Stimulated activated CD4-positive, alpha-beta T cell treated with anti-CD3 and anti-CD28 coated beads, Interleukin-12 subunit alpha, Interleukin-12 subunit beta, amount 100 ng/mL, for 24 hours (primary cell): ENCODE measurements at regions not wholly inside any gene's neighbourhood (a gene's known extent, or its start where the extent isn't known, plus 50 kb on each side); places are given as distances from the start of the nearest gene placed in this dataset.
"Not testable (repeated sequence)": the region's sequence is repeated elsewhere in the genome, so short reads cannot be mapped to it uniquely, and the experiment has no call there.

Experiments
- DNase-seq, 2 experiments: peaks; one replicate each; pipeline ENCODE4 v3.0.0-alpha.2; 2020; ENCODE audit warnings: low read depth in 2 of 2

DNA sequence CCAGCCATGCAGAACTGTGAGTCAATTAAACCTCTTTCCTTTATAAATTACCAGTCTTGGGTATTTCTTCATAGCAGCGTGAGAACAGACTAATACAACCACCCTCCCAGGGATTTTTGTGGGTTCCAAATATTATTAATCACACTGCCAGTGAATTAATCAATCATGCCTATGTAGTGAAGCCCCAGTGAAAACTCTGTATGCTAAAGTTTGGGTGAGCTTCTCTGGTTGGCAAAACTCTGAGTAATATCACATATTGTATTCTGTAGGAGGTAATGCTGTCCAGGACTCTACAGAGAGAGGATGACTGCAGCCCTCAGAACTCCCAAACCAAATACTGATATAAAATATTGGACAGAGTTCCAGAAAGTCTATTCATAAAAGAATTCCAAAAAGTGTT lies 216.9 kb downstream of the RPAP3 start:
- DNase-seq: no peak

DNA sequence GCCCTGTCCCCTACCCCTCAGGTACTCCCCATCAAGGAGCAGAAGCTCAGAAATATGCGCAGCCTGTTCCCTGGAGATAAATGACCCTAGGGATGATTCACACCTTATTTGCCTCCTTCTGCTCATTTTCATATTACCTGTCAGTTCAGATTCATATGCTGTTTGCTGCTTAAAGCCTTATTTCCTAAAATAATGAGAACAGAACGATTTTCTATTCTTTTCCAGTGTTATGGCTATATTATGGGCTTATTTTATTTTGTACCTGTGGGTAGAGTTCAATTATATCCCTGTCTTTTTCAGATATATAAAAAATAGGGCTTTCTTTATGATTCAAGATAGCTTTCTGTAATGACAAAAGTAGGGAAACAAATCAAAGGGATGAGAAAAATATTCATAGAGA lies 224.8 kb downstream of the RPAP3 start:
- no peak for DNase-seq

DNA sequence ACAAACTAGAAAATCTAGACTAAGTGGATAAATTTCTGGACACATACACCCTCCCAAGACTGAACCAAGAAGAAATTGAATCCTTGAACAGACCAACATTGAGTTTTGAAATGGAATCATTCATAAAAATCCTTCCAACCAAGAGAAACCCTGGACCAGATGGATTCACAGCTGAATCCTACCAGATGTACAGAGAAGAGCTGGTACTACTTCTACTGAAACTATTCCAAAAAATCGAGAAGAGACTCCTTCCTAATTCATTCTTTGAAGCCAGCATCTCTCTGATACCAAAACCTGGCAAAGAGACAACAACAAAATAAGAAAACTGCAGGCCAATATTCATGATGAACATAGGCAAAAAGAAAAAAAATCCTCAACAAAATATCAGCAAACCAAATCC lies 227.4 kb downstream of the RPAP3 start:
- no peak for DNase-seq

DNA sequence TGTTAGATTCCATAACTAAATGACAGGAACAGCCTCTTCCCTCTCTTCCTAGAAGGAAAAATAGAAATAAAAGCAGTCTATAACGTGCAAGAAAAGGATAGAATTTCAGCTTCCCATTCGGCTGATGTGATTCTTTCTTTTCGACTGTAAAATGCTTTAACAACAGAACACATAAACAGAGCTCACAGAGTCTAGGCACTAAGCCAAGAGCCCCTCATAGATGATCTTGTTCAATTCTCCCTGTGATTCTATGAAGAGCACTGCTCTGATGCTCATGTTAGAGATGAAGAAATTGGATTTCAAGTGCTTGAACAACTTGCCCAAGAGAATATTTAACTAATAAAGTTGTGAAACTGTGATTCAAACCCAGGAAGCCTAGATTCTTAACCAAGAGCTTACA lies 232.7 kb downstream of the RPAP3 start:
- no peak for DNase-seq

DNA sequence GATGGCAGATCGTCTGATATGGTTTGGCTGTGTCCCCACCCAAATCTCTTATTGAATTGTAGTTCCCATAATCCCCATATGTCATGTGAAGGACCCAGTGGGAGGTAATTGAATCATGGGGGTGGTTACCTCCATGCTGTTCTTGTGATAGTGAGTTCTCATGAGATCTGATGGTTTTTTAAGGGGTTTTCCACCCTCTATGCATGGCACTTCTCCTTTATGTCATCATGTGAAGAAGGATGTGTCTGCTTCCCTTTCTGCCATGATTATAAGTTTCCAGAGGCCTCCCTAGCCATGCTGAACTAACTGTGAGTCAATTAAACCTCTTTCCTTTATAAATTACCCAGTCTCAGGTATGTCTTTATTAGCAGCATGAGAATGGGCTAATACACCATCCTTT lies 235.5 kb downstream of the RPAP3 start:
- not testable (repeated sequence) for DNase-seq

DNA sequence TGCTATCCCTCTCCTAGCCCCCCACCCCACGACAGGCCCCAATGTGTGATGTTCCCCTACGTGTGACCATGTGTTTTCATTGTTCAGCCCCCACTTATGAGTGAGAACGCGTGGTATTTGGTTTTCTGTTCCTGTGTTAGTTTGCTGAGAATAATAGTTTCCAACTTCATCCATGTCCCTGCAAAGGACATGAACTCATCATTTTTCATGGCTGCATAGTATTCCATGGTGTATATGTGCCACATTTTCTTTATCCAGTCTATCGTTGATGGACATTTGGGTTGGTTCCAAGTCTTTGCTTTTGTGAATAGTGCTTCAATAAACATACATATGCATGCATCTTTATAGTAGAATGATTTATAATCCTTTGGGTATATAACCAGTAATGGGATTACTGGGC lies 241.9 kb downstream of the RPAP3 start:
- not testable (repeated sequence) for DNase-seq

DNA sequence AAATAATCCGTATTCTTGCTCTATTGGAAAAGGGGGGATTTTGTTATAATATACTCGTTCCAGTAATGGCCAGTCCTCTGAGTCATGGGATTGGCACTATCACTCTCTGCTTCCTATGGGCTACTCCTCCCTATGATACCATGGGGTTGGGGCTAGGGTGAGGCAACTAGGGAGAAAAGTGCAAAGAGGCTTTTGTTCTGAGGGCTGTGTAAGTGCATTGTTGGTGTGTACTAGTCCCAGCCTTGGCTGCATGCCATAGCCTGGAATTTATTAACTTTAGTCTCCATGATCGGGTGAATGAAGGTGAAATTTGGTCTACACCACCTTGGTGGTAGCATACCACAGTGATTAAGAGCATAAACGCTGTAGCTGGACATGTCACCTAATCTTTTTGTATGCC lies 247.6 kb downstream of the RPAP3 start:
- no peak for DNase-seq

DNA sequence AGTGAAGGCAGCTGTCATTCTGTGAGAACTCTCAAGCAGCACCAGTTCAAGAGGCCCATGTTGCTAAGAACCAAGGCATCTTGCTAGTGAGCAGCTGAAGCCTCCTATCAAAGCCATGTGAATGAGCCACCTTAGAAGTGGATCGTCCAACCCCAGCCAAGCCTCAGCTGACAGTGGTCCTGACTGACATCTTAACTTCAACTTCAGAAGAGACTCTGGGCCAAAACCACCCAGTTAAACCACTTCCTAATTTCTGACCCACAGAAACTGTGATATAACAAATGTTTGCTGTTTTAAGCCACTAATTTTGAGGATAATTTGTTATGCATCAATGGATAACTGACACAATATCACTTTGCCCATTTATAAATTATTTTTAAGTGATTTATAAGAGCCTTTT lies 256.0 kb downstream of the RPAP3 start:
- no peak for DNase-seq

DNA sequence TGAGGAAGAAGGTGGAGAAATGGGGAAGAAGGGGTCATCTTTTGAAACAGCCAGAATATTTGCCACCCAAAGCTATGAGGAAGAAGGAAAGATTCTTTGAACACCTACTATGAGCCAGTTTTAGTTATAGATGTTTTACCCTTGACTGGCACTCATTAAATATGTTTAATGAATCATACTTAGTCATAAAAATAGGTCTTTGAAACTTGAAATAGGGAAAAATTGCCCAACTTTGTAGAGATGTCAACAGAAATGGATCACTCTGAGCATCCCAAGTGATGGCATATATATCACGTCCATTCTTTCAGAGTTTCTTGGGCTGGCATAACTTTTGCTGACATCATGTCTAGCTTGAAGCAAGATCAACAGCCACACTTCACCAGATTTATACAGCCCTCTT lies 263.5 kb downstream of the RPAP3 start:
- no peak for DNase-seq

DNA sequence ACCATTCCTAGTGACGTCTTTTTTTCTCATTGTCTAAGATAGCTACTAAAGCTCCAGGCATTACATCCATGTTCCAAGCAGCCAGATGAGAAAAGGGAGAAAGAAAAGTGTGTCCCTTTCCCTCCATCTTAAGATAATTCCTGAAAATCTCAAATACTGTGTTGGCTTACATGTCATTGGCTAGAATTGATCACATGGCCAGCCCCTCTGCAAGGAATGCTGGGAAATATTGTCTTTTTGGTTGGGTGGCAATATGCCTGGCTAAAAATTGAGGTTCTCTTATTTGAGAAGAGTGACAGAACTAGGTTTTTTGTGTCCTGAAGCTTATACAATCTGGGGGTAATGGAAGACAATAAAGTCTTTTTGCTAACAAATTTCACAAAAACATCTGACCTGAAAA lies 264.3 kb downstream of the RPAP3 start:
- no peak for DNase-seq

DNA sequence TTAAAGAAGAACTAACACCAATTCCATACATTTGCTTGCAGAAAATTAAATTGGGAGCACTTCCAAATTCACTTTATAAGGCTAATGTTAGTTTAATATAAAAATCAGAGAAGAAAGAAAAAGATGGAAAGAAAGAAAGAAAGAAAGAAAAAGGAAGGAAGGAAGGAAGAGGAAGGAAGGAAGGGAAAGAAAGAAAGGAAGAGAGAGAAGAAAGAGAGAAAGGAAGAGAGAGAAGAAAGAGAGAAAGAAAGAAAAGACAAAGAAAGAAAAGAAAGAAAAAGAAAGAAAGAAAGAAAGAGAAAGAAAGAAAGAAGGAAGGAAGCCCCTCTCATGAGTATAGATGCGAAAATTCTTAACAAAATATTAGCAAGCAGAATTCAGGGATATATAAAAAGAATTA lies 267.7 kb downstream of the RPAP3 start:
- no peak for DNase-seq

DNA sequence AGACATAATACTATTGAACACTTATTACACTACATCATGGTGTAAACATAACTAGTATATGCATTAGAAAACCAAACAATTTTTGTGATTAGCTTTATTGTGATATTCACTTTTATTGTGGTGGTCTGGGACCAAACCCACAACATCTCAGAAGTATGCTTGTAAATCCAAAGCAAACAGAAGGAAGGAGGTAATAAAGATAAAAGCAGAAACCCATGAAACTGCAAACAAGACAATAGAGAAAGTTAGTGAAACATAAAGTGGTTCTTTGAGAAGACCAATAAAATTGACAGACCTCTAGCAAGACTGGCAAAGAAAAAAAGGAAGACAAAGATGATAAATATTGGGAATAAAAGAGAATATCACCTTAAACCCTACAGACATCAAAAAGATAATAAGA lies 268.3 kb downstream of the RPAP3 start:
- DNase-seq: no peak

DNA sequence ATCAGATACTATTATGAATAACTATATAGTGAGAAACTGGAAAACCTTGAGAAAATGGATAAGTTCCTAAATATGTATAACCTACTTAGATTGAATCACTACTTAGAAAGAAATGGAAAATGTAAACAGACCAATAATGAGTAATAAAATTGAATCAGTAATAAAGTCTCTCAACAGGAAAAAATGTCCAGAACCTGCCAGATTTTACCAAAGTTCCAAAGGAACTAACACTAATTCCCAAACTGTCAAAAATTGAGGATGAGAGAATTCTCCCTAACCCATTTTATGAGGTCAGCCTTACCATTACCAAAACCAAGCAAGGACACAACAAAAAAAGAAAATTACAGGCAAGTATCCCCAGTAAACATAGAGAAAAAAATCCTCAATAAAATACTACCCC lies 272.0 kb downstream of the RPAP3 start:
- no peak for DNase-seq

DNA sequence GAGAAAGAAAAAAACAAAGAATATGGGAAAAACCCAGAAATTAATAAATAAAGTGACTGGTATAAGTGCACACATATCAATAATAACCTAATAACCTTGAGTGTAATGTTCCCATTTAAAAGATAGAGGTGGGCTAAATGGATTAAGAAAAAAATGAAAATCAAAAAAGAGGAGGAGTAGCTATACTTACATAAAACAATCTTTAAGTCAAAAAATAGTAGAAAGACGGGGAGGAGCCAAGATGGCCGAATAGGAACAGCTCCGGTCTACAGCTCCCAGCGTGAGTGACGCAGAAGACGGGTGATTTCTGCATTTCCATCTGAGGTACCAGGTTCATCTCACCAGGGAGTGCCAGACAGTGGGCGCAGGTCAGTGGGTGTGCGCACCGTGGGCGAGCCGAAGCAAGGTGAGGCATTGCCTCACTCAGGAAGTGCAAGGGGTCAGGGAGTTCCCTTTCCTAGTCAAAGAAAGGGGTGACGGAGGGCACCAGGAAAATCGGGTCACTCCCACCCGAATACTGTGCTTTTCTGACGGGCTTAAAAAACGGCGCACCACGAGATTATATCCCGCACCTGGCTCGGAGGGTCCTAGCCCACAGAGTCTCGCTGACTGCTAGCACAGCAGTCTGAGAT lies 279.0 kb downstream of the RPAP3 start:
- DNase-seq: not testable (repeated sequence)

DNA sequence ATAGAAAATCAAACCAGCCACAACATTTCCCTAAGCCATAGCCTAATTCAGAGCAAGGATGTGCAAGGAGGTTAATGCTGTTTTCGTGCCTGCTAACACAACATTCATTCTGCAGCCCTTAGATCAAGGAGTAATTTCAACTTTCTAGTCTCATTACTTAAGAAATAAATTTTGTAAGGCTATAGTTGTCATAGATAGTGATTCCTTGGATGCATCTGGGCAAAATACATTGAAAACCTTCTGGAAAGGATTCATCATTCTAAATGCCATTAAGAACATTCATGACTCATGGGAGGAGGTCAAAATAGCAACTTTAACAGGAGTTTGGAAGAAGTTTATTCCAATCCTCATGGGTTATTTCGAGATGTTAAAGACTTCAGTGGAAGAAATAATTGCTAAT lies 283.2 kb downstream of the RPAP3 start:
- DNase-seq: no peak

DNA sequence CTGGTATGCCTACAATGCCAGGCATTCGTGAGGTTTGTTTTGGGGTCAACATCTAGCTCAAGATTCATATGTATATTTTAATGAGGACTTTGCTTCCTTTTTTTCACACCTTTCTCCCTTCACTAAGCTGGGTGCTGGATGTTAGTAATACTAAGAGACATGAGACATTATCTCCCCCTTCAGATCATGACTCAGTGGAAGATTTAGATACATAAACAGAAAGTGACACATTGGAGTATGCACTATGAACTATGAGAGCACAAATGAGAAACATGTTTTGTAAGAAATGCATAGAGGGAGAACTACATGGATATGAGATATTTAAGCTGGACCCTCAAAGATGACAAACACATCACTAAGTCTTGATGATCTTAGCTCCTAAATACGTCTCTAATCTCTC lies 286.3 kb downstream of the RPAP3 start:
- DNase-seq: no peak

DNA sequence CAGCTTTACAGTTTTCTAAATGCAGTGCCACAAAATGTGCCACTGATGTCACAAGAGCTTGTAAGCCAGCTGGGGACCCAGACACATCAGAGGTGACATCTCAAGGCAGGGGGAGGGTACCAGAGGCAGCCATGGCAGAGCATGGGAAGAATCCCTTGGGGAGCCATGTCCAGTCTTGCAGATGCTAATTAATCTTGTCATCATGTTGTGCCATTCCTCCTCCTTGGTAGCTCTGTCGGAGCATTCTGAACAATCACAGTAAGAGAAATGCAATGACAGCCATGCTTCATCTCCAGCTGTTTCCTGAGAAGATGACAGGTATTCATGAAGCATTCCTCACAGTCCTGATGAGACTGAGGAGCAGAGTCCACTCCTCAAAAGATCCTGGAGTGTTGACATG lies 287.9 kb downstream of the RPAP3 start:
- no peak for DNase-seq

DNA sequence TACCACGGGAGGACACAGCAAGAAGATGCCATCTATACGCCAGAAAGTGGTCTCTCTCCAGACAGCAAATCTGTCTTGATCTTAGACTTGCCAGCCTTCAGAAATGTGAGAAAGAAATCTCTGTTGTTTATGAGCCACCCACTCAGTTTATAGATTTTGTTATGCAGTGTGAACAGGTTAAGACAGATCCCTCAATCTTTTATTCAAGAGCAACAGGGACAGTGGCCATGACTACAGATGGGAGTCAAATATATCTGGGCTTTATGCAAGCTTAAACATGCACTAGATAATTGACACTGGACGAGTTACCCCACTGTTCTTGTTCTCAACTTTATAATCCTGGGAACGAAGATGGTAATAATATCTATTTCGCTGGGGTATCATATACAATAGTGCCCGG lies 288.7 kb downstream of the RPAP3 start:
- no peak for DNase-seq

DNA sequence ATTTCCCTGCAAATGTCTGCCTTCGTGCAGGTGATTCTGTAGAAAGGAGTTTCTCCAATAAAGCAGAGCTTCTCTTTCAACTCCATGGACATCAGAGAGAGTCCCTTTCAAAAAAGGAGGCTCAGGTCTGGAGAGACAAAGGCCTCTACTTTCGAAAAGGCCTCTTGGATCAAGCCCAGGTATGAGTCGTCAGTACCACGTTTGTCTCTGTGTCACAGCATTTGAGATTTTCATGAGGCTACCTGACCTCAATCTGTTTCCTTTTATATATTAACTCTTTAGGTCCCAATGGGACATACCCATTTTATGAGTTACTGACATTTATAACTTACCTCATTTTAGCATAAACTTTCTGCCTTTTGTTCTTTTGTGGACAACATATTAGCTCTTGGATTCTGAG lies 290.8 kb downstream of the RPAP3 start:
- no peak for DNase-seq

DNA sequence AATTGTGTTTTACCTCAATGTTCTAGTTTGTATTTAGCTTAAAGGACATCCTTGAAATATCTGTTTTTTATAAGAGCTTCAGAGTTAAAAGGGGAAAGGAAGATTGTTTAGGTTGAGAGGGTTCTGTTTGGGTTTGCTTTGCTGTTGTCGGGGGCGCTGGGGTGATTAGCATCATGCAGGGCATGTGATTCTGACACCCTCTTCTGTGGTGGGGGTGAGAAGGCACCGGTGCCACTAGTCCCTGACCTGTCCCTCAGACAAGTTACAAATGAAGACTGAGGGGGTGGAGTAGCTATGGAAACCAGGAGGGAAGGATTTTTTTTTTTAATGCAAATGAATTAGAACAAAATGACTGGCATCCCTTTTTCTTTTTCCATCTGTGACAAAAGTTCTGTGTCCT lies 291.3 kb downstream of the RPAP3 start:
- no peak for DNase-seq

DNA sequence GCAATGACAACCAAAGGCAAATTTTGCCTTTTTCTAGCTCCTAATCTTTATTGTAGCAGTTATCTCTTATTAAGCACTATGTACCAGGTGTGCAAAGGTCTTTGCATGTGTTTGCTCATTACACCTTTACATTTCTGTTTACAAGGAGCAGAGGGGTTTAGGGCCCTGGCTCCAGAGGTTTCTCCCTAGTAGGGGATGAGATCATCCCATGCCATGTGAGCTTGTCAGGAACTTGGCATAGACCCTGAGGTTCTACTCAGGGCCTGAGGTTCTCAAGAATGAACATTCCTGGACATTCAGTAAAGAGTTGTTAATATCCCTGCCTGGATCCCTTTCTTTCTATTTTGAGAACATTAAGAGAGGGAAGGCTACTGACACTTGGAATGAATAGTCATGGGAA lies 292.0 kb downstream of the RPAP3 start:
- DNase-seq: no peak

DNA sequence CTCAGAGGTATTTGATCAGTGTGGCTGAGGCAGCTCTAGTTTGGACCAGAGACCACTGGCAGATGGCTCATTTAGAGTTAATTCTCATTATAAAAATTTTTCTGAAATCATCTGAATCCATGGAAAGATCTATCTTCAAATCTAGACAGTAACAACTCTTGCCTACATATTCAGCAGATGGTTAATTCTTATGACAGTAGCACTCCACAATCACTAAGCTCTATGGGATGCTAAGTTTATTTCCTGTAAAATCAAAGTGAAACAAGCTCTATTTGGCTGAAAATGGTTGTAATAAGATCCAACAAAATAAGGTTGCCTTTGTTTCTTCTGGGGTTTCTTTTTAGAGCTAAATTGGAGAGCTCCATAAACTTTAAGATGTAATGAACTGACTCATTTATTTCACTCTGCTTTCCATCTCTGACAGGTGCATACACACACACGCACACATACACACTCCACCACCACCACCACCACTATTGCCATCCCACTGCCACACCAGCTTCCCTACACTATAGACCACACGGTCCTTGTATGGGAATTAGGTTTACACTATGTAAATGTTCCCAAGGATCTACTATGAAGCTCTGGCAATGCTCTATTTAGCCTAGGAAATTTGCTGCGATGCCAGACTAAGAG lies 293.1 kb downstream of the RPAP3 start:
- DNase-seq: no peak

DNA sequence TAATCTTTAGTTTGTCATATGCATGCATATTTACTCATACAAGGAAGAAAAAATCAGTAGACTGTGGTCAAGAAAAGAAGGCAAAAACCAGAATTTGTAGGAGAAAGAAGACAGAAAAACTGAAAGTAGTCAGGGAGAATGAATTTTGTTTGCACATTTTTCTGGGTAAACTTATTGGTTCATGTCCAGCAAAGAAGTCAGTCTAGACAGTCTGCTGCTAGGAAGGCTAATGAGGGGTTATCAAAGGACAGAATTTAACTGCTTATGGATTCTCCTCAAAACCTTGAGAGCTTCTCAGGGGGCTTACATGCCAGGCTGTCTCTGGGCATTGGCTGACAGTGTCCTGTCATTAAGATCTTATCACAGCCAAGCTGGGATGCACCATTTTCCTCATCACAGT lies 293.9 kb downstream of the RPAP3 start:
- DNase-seq: no peak

DNA sequence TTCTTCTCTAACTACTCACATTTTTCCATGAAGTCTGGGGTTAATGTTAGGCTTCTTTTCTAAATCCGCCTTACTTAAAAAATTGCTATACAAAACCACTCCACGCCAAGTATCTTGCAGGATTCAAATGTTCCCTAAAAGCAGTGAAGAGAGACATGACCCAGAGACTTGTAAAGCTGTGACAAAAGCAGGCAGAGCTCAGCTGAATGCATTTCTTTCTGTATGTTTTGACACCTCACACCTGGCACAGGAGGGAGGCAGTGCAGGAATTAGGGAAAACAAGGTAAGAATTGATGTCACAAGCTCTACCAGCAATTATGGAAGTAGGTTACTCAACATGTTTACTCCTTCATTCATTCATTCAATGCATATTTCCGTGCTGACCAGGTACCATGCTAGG lies 295.0 kb downstream of the RPAP3 start:
- no peak for DNase-seq
